ENCODE measurements at regions not wholly inside any gene's neighbourhood (a gene's known extent, or its start where the extent isn't known, plus 50 kb on each side); places are given as distances from the start of the nearest gene placed in this dataset.
A peak's percentile ranks its signal among the peaks of the same experiment; 100 is the strongest.

GRCh38 chr1:39103328-39104157 lies 77.4 kb downstream of the NDUFS5 start (continued):
- no peak for TF ChIP-seq ZFPM2 (CRISPR knock-in tag; IDR thresholded peaks at IDR 0.05)
- no peak for TF ChIP-seq DIDO1 (tag; IDR thresholded peaks at IDR 0.05; ENCODE audit: low read depth)
- TF ChIP-seq ZBTB33 (CRISPR knock-in tag; IDR thresholded peaks at IDR 0.05), result 0 out of 2 replicates have a peak, but pooled peaks have one; percentile 9
- no peak for TF ChIP-seq CREM (IDR thresholded peaks at IDR 0.05; ENCODE audit: low read depth)
- peak; percentile 41 for TF ChIP-seq MEIS2 (IDR thresholded peaks at IDR 0.05; ENCODE audit: partially characterized antibody)
- TF ChIP-seq, protein P1, sequence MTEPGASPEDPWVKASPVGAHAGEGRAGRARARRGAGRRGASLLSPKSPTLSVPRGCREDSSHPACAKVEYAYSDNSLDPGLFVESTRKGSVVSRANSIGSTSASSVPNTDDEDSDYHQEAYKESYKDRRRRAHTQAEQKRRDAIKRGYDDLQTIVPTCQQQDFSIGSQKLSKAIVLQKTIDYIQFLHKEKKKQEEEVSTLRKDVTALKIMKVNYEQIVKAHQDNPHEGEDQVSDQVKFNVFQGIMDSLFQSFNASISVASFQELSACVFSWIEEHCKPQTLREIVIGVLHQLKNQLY (CRISPR knock-in tag; conservative IDR thresholded peaks at IDR 0.05), result no peak
- no peak for TF ChIP-seq ZNF217 (CRISPR knock-in tag; IDR thresholded peaks at IDR 0.05)
- TF ChIP-seq NFE2 (IDR thresholded peaks at IDR 0.05; ENCODE audit: low read depth), result peak; percentile 80
- no peak for TF ChIP-seq MBD1 (CRISPR knock-in tag; IDR thresholded peaks at IDR 0.05)
- no peak for TF ChIP-seq ZNF766 (CRISPR knock-in tag; conservative IDR thresholded peaks at IDR 0.05)
- TF ChIP-seq ZZZ3 (IDR thresholded peaks at IDR 0.05), result no peak
- TF ChIP-seq GATAD2A (IDR thresholded peaks at IDR 0.05), result no peak
- no peak for TF ChIP-seq AFF1 (IDR thresholded peaks at IDR 0.05; ENCODE audit: low read depth in 1 of 2, partially characterized antibody in 2 of 2)
- TF ChIP-seq EP300 (IDR thresholded peaks at IDR 0.05; ENCODE audit: low read length), result no peak
- TF ChIP-seq XRCC4 (IDR thresholded peaks at IDR 0.05; ENCODE audit: extremely low read depth, insufficient read depth, insufficient read length), result no peak
- TF ChIP-seq, protein P2, sequence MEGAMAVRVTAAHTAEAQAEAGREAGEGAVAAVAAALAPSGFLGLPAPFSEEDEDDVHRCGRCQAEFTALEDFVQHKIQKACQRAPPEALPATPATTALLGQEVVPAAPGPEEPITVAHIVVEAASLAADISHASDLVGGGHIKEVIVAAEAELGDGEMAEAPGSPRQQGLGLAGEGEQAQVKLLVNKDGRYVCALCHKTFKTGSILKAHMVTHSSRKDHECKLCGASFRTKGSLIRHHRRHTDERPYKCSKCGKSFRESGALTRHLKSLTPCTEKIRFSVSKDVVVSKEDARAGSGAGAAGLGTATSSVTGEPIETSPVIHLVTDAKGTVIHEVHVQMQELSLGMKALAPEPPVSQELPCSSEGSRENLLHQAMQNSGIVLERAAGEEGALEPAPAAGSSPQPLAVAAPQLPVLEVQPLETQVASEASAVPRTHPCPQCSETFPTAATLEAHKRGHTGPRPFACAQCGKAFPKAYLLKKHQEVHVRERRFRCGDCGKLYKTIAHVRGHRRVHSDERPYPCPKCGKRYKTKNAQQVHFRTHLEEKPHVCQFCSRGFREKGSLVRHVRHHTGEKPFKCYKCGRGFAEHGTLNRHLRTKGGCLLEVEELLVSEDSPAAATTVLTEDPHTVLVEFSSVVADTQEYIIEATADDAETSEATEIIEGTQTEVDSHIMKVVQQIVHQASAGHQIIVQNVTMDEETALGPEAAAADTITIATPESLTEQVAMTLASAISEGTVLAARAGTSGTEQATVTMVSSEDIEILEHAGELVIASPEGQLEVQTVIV (CRISPR knock-in tag; IDR thresholded peaks at IDR 0.05; ENCODE audit: borderline replicate concordance), result no peak
- TF ChIP-seq ZNF316 (IDR thresholded peaks at IDR 0.05), result peak; percentile 90
